ENCODE measurements at regions not wholly inside any gene's neighbourhood (a gene's known extent, or its start where the extent isn't known, plus 50 kb on each side); places are given as distances from the start of the nearest gene placed in this dataset.

DNA sequence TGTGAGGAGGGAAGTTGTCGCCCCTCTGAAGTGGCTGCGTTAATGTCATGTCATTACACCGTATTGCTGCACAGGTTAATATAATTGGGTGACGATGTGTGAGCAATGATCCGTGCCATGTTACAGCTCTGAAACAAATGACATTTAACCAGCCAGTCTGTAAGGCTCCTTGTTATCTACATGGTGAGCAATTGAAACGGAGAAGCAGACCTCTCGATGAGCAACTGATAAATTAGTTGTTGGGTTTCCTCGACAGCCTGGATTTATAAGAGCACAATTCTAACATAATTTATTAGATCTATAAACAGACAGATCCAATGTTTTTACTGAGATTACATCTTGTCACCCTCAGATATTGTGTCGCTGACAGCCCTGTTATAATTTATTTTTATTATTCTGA lies 49.9 kb upstream of the MAFB start:
- Histone ChIP-seq H3K4me3 (ENCODE audit: low read depth, low read length, poor library complexity, severe bottlenecking) (no peak overlapping the region), H3K4me1 (ENCODE audit: insufficient read depth, low read length, poor library complexity, severe bottlenecking) (no peaks in the 10 kb centered on the region), H3K27me3 (replicated peaks; ENCODE audit: insufficient read depth, low read depth, low read length, poor library complexity) (peaks cover 12% of the 10 kb centered on the region), H3K27ac (ENCODE audit: low read depth, low read length, poor library complexity, severe bottlenecking) (no peak overlapping the region), H3K9me3 (ENCODE audit: low read depth, low read length, poor library complexity, severe bottlenecking) (no peaks in the 10 kb centered on the region), H3K36me3 (ENCODE audit: insufficient read depth, low read length, poor library complexity, severe bottlenecking) (no peaks in the 10 kb centered on the region)
- intact Hi-C loops (cut with micrococcal nuclease; ENCODE audit: unreplicated experiment): no loop called here
- ChIA-PET POLR2A (ENCODE audit: low non-redundant PET) (no interaction called here), CTCF (interaction anchor here (0.5 to 0.8 kb wide), 2 partner anchors 207 to 978 kb away, joined by 3 read pairs; no protein-coding TSS in a partner anchor)
- no peak for DNase-seq (ENCODE audit: low spot score)
- no TSS peak for BruUV-seq (replicated peaks)
- no peak for TF ChIP-seq EZH2 (IDR thresholded peaks at IDR 0.05; ENCODE audit: borderline replicate concordance, low read depth, low read length, poor library complexity, severe bottlenecking)
- TF ChIP-seq, protein P1, sequence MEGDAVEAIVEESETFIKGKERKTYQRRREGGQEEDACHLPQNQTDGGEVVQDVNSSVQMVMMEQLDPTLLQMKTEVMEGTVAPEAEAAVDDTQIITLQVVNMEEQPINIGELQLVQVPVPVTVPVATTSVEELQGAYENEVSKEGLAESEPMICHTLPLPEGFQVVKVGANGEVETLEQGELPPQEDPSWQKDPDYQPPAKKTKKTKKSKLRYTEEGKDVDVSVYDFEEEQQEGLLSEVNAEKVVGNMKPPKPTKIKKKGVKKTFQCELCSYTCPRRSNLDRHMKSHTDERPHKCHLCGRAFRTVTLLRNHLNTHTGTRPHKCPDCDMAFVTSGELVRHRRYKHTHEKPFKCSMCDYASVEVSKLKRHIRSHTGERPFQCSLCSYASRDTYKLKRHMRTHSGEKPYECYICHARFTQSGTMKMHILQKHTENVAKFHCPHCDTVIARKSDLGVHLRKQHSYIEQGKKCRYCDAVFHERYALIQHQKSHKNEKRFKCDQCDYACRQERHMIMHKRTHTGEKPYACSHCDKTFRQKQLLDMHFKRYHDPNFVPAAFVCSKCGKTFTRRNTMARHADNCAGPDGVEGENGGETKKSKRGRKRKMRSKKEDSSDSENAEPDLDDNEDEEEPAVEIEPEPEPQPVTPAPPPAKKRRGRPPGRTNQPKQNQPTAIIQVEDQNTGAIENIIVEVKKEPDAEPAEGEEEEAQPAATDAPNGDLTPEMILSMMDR (conservative IDR thresholded peaks at IDR 0.05; ENCODE audit: low read depth, low read length): no peak

DNA sequence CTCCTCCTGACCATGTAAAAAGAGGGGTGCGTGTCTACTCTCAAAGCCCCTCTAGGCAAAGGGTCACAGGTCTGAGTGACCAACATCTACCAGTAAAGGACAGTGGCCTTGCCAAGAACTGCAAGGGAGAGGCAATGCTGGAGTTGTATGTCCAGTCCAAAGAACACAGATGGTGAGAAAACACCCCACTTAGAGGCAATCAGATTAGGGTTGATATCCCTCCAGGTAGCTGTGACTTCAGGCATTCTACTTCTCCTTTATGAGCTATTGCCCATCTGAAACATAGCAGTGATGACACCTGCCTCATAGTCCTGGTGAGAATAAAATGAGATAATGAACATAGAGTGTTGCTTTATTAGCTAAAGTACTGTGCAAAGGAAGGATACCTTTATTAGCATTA lies 50.8 kb upstream of the MAFB start:
- no peak for TF ChIP-seq EZH2 (IDR thresholded peaks at IDR 0.05; ENCODE audit: borderline replicate concordance, low read depth, low read length, poor library complexity, severe bottlenecking)
- TF ChIP-seq, protein P1 (conservative IDR thresholded peaks at IDR 0.05; ENCODE audit: low read depth, low read length): no peak
- peaks cover 20% of the 10 kb centered on the region for H3K27me3 ChIP-seq (replicated peaks; ENCODE audit: insufficient read depth, low read depth, low read length, poor library complexity)
- no peaks in the 10 kb centered on the region for H3K9me3 ChIP-seq (ENCODE audit: low read depth, low read length, poor library complexity, severe bottlenecking)
- CTCF ChIA-PET: interaction anchor here (0.8 kb wide), 1 partner anchor 206 kb away, joined by 3 read pairs; no protein-coding TSS in a partner anchor
- no peak for DNase-seq (ENCODE audit: low spot score)
- POLR2A ChIA-PET (ENCODE audit: low non-redundant PET): no interaction called here
- H3K27ac ChIP-seq (ENCODE audit: low read depth, low read length, poor library complexity, severe bottlenecking): no peak overlapping the region
- intact Hi-C loops (cut with micrococcal nuclease; ENCODE audit: unreplicated experiment): loop anchor here (5.0 kb wide), 2 partner anchors 207 to 222 kb away; no protein-coding TSS in a partner anchor
- no peaks in the 10 kb centered on the region for H3K36me3 ChIP-seq (ENCODE audit: insufficient read depth, low read length, poor library complexity, severe bottlenecking)
- H3K4me3 ChIP-seq (ENCODE audit: low read depth, low read length, poor library complexity, severe bottlenecking): no peak overlapping the region
- H3K4me1 ChIP-seq (ENCODE audit: insufficient read depth, low read length, poor library complexity, severe bottlenecking): no peaks in the 10 kb centered on the region
- BruUV-seq (replicated peaks): no TSS peak

DNA sequence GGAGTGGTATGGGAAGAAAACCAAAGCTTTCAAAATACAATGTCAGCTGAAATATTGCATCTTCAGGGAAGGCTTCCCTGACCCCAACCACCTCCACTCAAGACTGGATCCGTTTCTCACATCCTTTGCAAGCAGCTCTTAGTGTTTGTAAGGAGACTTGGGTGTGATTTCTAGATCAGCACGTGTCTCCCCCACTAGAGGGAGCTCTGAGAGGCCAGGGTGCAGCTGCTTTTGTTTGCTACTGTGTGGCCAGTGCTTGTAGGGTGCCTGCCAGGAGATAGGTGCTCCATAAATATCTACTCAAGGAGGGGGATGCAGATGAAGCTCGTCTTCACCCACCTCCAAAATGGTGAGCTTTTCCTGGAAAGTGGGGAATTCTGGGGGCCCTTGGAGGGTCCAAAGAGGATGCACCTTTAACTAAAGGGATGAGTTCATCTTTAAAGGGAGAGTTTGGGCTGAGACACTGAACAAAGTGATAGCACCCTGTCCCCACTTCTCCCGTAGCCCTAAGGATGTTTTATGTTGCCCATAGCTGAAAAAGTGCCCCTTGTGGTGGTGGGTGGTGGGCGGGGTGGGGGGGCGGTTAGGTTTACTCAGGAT lies 52.6 kb upstream of the MAFB start:
- intact Hi-C loops (cut with micrococcal nuclease; ENCODE audit: unreplicated experiment): loop anchor here (5.0 kb wide), 2 partner anchors 206 to 221 kb away; no protein-coding TSS in a partner anchor
- Histone ChIP-seq H3K4me1 (ENCODE audit: insufficient read depth, low read length, poor library complexity, severe bottlenecking) (no peaks in the 10 kb centered on the region), H3K27ac (ENCODE audit: low read depth, low read length, poor library complexity, severe bottlenecking) (no peak overlapping the region), H3K4me3 (ENCODE audit: low read depth, low read length, poor library complexity, severe bottlenecking) (no peak overlapping the region), H3K27me3 (replicated peaks; ENCODE audit: insufficient read depth, low read depth, low read length, poor library complexity) (peaks cover 33% of the 10 kb centered on the region), H3K9me3 (ENCODE audit: low read depth, low read length, poor library complexity, severe bottlenecking) (no peaks in the 10 kb centered on the region), H3K36me3 (ENCODE audit: insufficient read depth, low read length, poor library complexity, severe bottlenecking) (no peaks in the 10 kb centered on the region)
- no TSS peak for BruUV-seq (replicated peaks)
- TF ChIP-seq EZH2 (IDR thresholded peaks at IDR 0.05; ENCODE audit: borderline replicate concordance, low read depth, low read length, poor library complexity, severe bottlenecking): no peak
- TF ChIP-seq, protein P1 (conservative IDR thresholded peaks at IDR 0.05; ENCODE audit: low read depth, low read length): peak; percentile 82
- ChIA-PET POLR2A (ENCODE audit: low non-redundant PET) (interaction anchor here (0.5 kb wide), 1 partner anchor 24 kb away, joined by 6 read pairs; no protein-coding TSS in a partner anchor), CTCF (interaction anchor here (0.5 to 1.1 kb wide), 3 partner anchors 24 to 221 kb away, joined by 4 to 6 read pairs (median 6); no protein-coding TSS in a partner anchor)
- DNase-seq (ENCODE audit: low spot score): peak; percentile 62

All from A673 (cell line).